Activated CD8-positive, alpha-beta memory T cell treated with anti-CD3 and anti-CD28 coated beads, Interleukin-2, amount 50 U/mL, for 4 hours (primary cell): ENCODE measurements at regions not wholly inside any gene's neighbourhood (a gene's known extent, or its start where the extent isn't known, plus 50 kb on each side); places are given as distances from the start of the nearest gene placed in this dataset.
"Not testable (repeated sequence)": the region's sequence is repeated elsewhere in the genome, so short reads cannot be mapped to it uniquely, and the experiment has no call there.

Experiments
- DNase-seq: peaks from one replicate; pipeline ENCODE4 v3.0.0-alpha.2; 2020

- DNase-seq: no peak
Measured at GRCh38 chr2:62410015-62410453, 96.0 kb downstream of the TMEM17 start.

- DNase-seq: no peak
Measured at GRCh38 chr2:62409442-62409841, 96.6 kb downstream of the TMEM17 start.

- no peak for DNase-seq
Measured at GRCh38 chr2:62408241-62408677, 97.7 kb downstream of the TMEM17 start.

GRCh38 chr2:62407838-62408237 lies 98.2 kb downstream of the TMEM17 start:
- no peak for DNase-seq

- no peak for DNase-seq
Measured at GRCh38 chr2:62407401-62407800, 98.6 kb downstream of the TMEM17 start.

- DNase-seq: no peak
Measured at GRCh38 chr2:62406573-62407043, 99.4 kb downstream of the TMEM17 start.

- DNase-seq: no peak
Measured at GRCh38 chr2:62404913-62405312, 101.1 kb downstream of the TMEM17 start.

GRCh38 chr2:62402156-62402555 lies 103.8 kb downstream of the TMEM17 start:
- no peak for DNase-seq

- no peak for DNase-seq
Measured at GRCh38 chr2:62398356-62398755, 107.6 kb downstream of the TMEM17 start.

GRCh38 chr2:62396880-62397279 lies 109.1 kb downstream of the TMEM17 start:
- DNase-seq: no peak

GRCh38 chr2:62393293-62393692 lies 112.7 kb downstream of the TMEM17 start:
- DNase-seq: no peak

- DNase-seq: no peak
Measured at GRCh38 chr2:62391696-62392095, 114.3 kb downstream of the TMEM17 start.

- not testable (repeated sequence) for DNase-seq
Measured at GRCh38 chr2:62386378-62386777, 119.6 kb downstream of the TMEM17 start.

GRCh38 chr2:62383846-62384245 lies 122.1 kb downstream of the TMEM17 start:
- DNase-seq: no peak

GRCh38 chr2:62382757-62383156 lies 123.2 kb downstream of the TMEM17 start:
- no peak for DNase-seq

GRCh38 chr2:62382122-62382521 lies 123.9 kb downstream of the TMEM17 start:
- DNase-seq: no peak

- no peak for DNase-seq
Measured at GRCh38 chr2:62381656-62382055, 124.3 kb downstream of the TMEM17 start.

- DNase-seq: no peak
Measured at GRCh38 chr2:62379566-62379965, 126.4 kb downstream of the TMEM17 start.

GRCh38 chr2:62375113-62375420 lies 130.9 kb downstream of the TMEM17 start:
- no peak for DNase-seq

GRCh38 chr2:62374301-62375112 lies 131.5 kb downstream of the TMEM17 start:
- DNase-seq: no peak

- DNase-seq: no peak
Measured at GRCh38 chr2:62372824-62373223, 133.2 kb downstream of the TMEM17 start.

- DNase-seq: no peak
Measured at GRCh38 chr2:62370321-62371250, 135.4 kb downstream of the TMEM17 start.

GRCh38 chr2:62369541-62370202 lies 136.3 kb downstream of the TMEM17 start:
- DNase-seq: no peak
